Stimulated activated CD4-positive, alpha-beta T cell treated with anti-CD3 and anti-CD28 coated beads, TNF-alpha, amount 100 ng/mL, for 48 hours (primary cell): ENCODE measurements at regions not wholly inside any gene's neighbourhood (a gene's known extent, or its start where the extent isn't known, plus 50 kb on each side); places are given as distances from the start of the nearest gene placed in this dataset.

Experiments used
- DNase-seq, 3 donors: peaks; one replicate each; pipeline ENCODE4 v3.0.0-alpha.2; 2020; ENCODE audit warnings: low read depth in 3 of 3

- no peak for DNase-seq
Observed at GRCh38 chr2:51528156-51528555, 496.2 kb upstream of the NRXN1 start.

- no peak for DNase-seq
Observed at GRCh38 chr2:51526766-51527165, 494.8 kb upstream of the NRXN1 start.

GRCh38 chr2:51516667-51517066, 484.7 kb upstream of the NRXN1 start:
- DNase-seq: no peak

GRCh38 chr2:51511002-51511401, 479.1 kb upstream of the NRXN1 start:
- DNase-seq: no peak

- DNase-seq: no peak
Observed at GRCh38 chr2:51510303-51510702, 478.4 kb upstream of the NRXN1 start.

- DNase-seq: no peak
Observed at GRCh38 chr2:51505533-51505932, 473.6 kb upstream of the NRXN1 start.

DNA sequence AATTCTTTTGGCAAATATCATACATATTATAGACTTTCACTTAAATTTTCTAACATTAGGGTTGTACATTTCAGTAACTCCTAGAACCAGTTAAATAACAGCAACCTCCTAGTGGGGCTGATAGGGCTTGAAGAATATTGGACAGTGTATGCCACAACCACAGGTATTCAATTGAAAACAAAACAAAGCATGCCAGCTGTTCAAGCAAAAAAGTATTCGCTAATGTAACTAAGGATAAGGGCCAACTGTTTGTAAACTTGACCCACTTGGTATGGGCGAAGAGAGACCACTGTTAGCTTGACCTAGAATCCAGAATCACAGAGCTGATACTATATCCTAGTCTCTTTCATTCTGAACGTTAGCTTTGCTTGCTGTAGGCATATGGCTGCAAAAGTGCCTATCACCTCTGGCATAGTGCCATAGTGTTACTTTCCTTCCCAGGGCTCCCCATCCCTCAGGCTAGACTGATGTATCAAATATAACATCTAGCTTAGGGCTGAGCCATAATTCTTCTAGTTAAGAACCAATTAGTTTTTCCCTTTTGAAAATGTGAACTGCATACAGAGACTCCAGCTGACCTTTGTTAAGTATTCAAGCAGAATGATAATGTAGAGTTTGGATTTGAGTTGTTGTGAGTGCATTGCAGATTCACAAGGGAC, 458.8 kb upstream of the NRXN1 start:
- DNase-seq: no peak

- no peak for DNase-seq
Observed at GRCh38 chr2:51484605-51485004, 452.7 kb upstream of the NRXN1 start.

- no peak for DNase-seq
Observed at GRCh38 chr2:51483720-51484119, 451.8 kb upstream of the NRXN1 start.

- no peak for DNase-seq
Observed at GRCh38 chr2:51472783-51473182, 440.9 kb upstream of the NRXN1 start.

GRCh38 chr2:51472300-51472699, 440.4 kb upstream of the NRXN1 start:
- no peak for DNase-seq

DNA sequence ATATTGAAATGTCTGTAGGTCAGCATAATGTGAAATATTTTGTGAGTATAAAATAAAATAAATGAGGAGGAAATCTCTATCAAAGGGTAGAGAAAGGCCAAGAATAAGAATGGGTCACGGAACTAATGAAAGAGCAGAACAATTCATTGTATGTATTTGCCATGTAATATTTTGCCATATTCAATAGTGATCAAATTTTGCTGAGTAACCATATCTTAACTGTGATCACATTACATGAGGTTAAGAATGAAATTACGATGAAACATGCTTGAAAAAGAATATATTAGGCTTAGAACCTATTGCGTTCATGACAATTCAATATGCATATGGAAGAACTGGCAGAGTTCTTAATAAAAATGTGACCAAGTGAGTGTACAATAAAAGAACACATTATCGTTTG, 437.2 kb upstream of the NRXN1 start:
- DNase-seq: no peak

DNA sequence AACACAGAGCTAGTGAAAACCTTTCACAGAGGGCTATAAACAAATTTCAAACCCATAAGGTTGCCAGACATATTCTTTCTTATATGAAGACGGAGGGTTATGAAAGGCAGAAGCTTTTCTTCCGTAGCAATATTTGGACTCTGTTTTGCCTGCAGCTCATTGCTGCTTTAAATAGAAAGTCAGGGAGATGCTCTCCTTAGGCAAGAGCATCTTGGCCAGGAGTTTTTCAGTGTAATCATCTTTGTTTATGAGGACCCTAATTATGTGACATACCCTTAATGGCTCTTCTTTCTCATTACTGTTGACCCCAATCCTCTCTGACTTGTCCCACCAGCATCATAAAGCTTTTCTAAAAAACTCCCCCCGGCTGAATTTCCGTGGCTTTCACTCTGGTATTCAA, 433.4 kb upstream of the NRXN1 start:
- no peak for DNase-seq

- DNase-seq: no peak
Observed at GRCh38 chr2:51454177-51454576, 422.2 kb upstream of the NRXN1 start.

- DNase-seq: no peak
Observed at GRCh38 chr2:51448911-51449310, 417.0 kb upstream of the NRXN1 start.

- DNase-seq: no peak
Observed at GRCh38 chr2:51441786-51442185, 409.9 kb upstream of the NRXN1 start.

- no peak for DNase-seq
Observed at GRCh38 chr2:51424418-51424817, 392.5 kb upstream of the NRXN1 start.

GRCh38 chr2:51420511-51420910, 388.6 kb upstream of the NRXN1 start:
- no peak for DNase-seq

- no peak for DNase-seq
Observed at GRCh38 chr2:51413726-51414125, 381.8 kb upstream of the NRXN1 start.

DNA sequence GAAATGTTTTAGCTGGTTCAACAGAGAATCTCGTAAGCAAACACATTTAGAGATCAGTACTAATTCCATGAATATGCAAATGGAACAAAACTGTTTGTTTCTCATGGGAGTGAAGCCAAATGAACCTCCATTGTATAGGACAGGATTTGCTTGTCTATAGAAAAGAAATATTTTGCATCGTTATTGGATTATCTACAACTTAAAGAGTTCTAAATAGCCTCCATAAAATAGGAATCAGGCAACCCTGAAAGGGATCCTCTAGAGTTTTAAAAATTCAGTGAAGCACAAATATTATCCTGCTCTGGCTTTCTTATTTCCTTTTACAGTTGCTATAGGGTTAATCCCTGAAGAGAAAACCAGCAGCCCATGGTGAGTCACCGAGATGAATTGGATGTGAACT, 378.4 kb upstream of the NRXN1 start:
- no peak for DNase-seq

- no peak for DNase-seq
Observed at GRCh38 chr2:51409920-51410319, 378.0 kb upstream of the NRXN1 start.

GRCh38 chr2:51404226-51404625, 372.3 kb upstream of the NRXN1 start:
- DNase-seq: no peak

GRCh38 chr2:51401546-51401945, 369.6 kb upstream of the NRXN1 start:
- DNase-seq: no peak

DNA sequence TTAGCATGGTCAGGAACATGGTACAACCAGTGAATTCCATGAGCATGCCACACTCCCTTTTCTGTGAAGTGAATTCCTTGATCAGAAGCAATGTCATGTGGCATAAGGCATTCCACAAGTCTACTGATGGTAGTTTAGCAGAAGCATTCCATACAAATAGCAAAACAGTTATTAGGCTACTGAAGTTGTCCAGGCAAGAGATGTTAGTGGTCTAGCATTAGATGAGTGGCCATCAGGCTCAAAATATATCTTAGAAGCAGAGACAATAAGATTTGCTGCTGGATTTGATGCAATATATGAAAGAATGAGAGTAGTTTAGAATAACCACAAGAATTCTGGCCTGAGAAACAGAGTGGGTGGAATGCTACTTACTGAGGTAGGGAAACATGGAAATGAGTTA, 355.3 kb upstream of the NRXN1 start:
- no peak for DNase-seq
